GM23248 (cell line): ENCODE measurements at regions not wholly inside any gene's neighbourhood (a gene's known extent, or its start where the extent isn't known, plus 50 kb on each side); places are given as distances from the start of the nearest gene placed in this dataset.
"Not testable (repeated sequence)": the region's sequence is repeated elsewhere in the genome, so short reads cannot be mapped to it uniquely, and the experiment has no call there.

ENCODE experiments used
- DNase-seq: peaks from one replicate; pipeline ENCODE4 v3.0.0-alpha.2; 2015
- H2AFZ ChIP-seq: fragments of 200-600 bp; sonication (generic); 2 replicates; pipeline ENCODE4 v1.6.1; 2016; ENCODE audit warnings: antibody characterized with exemption
- H3F3A ChIP-seq: fragments of 200-600 bp; sonication (generic); 2 replicates; pipeline ENCODE4 v1.6.1; 2016; ENCODE audit warnings: mild to moderate bottlenecking, antibody characterized with exemption, mixed run types; ENCODE audit not compliant: insufficient read depth
- H3K27ac ChIP-seq: fragments of 200-600 bp; sonication (generic); 2 replicates; pipeline ENCODE4 v1.5.1; 2016; ENCODE audit warnings: mild to moderate bottlenecking
- H3K27me3 ChIP-seq: fragments of 200-600 bp; sonication (generic); replicated peaks from 2 replicates; pipeline ENCODE4 v1.6.1; 2016; ENCODE audit warnings: mild to moderate bottlenecking; ENCODE audit not compliant: insufficient read depth
- H3K36me3 ChIP-seq: fragments of 200-600 bp; sonication (generic); 2 replicates; pipeline ENCODE4 v1.6.1; 2016; ENCODE audit warnings: low read depth, mild to moderate bottlenecking
- H3K4me1 ChIP-seq: fragments of 200-600 bp; sonication (generic); 2 replicates; pipeline ENCODE4 v1.6.1; 2016; ENCODE audit warnings: mild to moderate bottlenecking; ENCODE audit not compliant: insufficient read depth
- H3K4me2 ChIP-seq: fragments of 200-600 bp; sonication (generic); one replicate; pipeline ENCODE4 v1.6.1; 2016; ENCODE audit warnings: mild to moderate bottlenecking; ENCODE audit not compliant: unreplicated experiment
- H3K4me3 ChIP-seq: fragments of 200-600 bp; sonication (generic); 2 replicates; pipeline ENCODE4 v1.5.1; 2016; ENCODE audit warnings: mild to moderate bottlenecking
- H3K79me2 ChIP-seq: fragments of 200-600 bp; sonication (generic); 2 replicates; pipeline ENCODE4 v1.6.1; 2016; ENCODE audit warnings: mild to moderate bottlenecking; ENCODE audit not compliant: insufficient read depth
- H3K9ac ChIP-seq: fragments of 200-600 bp; sonication (generic); 2 replicates; pipeline ENCODE4 v1.6.1; 2016; ENCODE audit warnings: mild to moderate bottlenecking
- H3K9me2 ChIP-seq: fragments of 200-600 bp; sonication (generic); 2 replicates; pipeline ENCODE4 v1.6.1; 2016; ENCODE audit warnings: mixed run types, mild to moderate bottlenecking, moderate library complexity; ENCODE audit not compliant: insufficient read depth
- H3K9me3 ChIP-seq: fragments of 200-600 bp; sonication (generic); one replicate; pipeline ENCODE4 v1.6.1; 2017; ENCODE audit warnings: low read depth
- H4K20me1 ChIP-seq: fragments of 200-600 bp; sonication (generic); 2 replicates; pipeline ENCODE4 v1.6.0; 2016; ENCODE audit not compliant: insufficient read depth
- EZH2 ChIP-seq: fragments of 200-600 bp; sonication (generic); IDR thresholded peaks from 2 replicates; pipeline ENCODE4 v1.6.1; 2018; ENCODE audit warnings: antibody characterized with exemption, mild to moderate bottlenecking; ENCODE audit not compliant: insufficient read depth, poor library complexity, severe bottlenecking
- EZH2phosphoT487 ChIP-seq: fragments of 200-600 bp; sonication (generic); IDR thresholded peaks from 2 replicates; pipeline ENCODE4 v1.6.1; 2018; ENCODE audit warnings: antibody characterized with exemption, moderate library complexity, mild to moderate bottlenecking, low read depth; ENCODE audit not compliant: insufficient read depth
- WGBS, 2 experiments: methylation state at CpG; one replicate each; pipeline ENCODE4 v1.1.6; 2015 to 2017; ENCODE audit warnings: low lambda C conversion rate in 2 of 2, low coverage in 1 of 2; ENCODE audit errors: missing lambda C conversion rate in 2 of 2; 5-methylcytosine and 5-hydroxymethylcytosine counted together
- in situ Hi-C: fragments of 300-500 bp; cut with MboI; formaldehyde crosslinking; loops from 2 replicates; pipeline ENCODE4 v1.15.0; 2020

- no peaks in the 10 kb centered on the region for H4K20me1 ChIP-seq
- in situ Hi-C loops, result no loop called here
- no peak overlapping the region for H3K27ac ChIP-seq
- H3K4me2 ChIP-seq, result no peak overlapping the region
- DNase-seq, result no peak
- no peaks in the 10 kb centered on the region for H3K4me1 ChIP-seq
- H3K9ac ChIP-seq, result no peak overlapping the region
- no peaks in the 10 kb centered on the region for H3K36me3 ChIP-seq
- no peak for TF ChIP-seq EZH2phosphoT487
- TF ChIP-seq EZH2, result no peak
- no peaks in the 10 kb centered on the region for H3K79me2 ChIP-seq
- H3K9me3 ChIP-seq, result no peaks in the 10 kb centered on the region
- H3K9me2 ChIP-seq, result no peaks in the 10 kb centered on the region; the same call in 1 of the 2 replicates
- no peak overlapping the region for H3K4me3 ChIP-seq
- H3K27me3 ChIP-seq, result no peaks in the 10 kb centered on the region; the same call in 1 of the 2 replicates
- WGBS, 2 experiments, result 38 to 45% methylated on average over 2 of the region's 2 CpGs
- no peak overlapping the region for H2AFZ ChIP-seq
- no peaks in the 10 kb centered on the region for H3F3A ChIP-seq
Observed at GRCh38 chr11:96482193-96482592, 92.4 kb downstream of the JRKL start.

DNA sequence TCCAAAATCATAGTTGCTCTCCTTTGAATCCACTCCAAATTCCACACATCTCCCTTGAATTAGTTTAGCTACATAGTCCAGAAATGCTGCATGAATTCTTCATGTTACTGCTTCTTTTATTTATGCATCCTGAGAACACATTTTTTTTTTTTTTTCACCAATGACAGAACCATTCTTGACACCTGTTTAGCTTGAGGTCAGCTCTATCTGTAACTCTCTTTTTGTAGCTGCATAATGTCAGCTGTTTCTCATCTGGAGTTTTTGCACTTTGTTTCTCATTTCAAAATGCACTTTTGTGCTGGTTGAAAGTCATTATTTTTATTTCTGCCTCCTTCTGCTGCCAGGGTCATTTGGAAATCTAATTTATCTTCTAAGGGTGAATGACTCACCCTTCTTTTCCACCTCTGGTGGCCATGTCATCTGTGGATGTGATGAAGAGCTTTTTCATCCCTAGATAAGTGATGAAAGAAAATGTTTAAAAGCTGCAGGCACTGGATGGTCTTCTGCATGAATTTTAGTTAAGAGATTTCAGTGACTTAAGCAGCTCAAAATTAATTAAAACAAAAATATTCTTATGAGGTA lies 93.7 kb downstream of the JRKL start:
- no peak overlapping the region for H3K9ac ChIP-seq
- H3K36me3 ChIP-seq, result no peaks in the 10 kb centered on the region
- H3K27me3 ChIP-seq, result no peaks in the 10 kb centered on the region; the same call in 1 of the 2 replicates
- H3K27ac ChIP-seq, result no peak overlapping the region
- in situ Hi-C loops, result no loop called here
- H3K79me2 ChIP-seq, result no peaks in the 10 kb centered on the region
- no peaks in the 10 kb centered on the region for H3K9me3 ChIP-seq
- DNase-seq, result no peak
- TF ChIP-seq EZH2phosphoT487 (no peak), EZH2 (no peak)
- no peaks in the 10 kb centered on the region for H3K4me1 ChIP-seq
- H3K9me2 ChIP-seq, result no peaks in the 10 kb centered on the region; the same call in 1 of the 2 replicates
- H3K4me2 ChIP-seq, result no peak overlapping the region
- no peaks in the 10 kb centered on the region for H4K20me1 ChIP-seq
- H3F3A ChIP-seq, result no peaks in the 10 kb centered on the region
- H2AFZ ChIP-seq, result no peak overlapping the region
- no peak overlapping the region for H3K4me3 ChIP-seq

GRCh38 chr11:96484361-96484760 lies 94.5 kb downstream of the JRKL start:
- H3K4me3 ChIP-seq, result no peak overlapping the region
- no peak overlapping the region for H2AFZ ChIP-seq
- H3K79me2 ChIP-seq, result no peaks in the 10 kb centered on the region
- H3K27me3 ChIP-seq, result no peaks in the 10 kb centered on the region; the same call in 1 of the 2 replicates
- H3K9me2 ChIP-seq, result no peaks in the 10 kb centered on the region
- H3K4me2 ChIP-seq, result no peak overlapping the region
- no peaks in the 10 kb centered on the region for H3F3A ChIP-seq
- H4K20me1 ChIP-seq, result no peaks in the 10 kb centered on the region
- no peak overlapping the region for H3K9ac ChIP-seq
- DNase-seq, result no peak
- no peaks in the 10 kb centered on the region for H3K36me3 ChIP-seq
- TF ChIP-seq EZH2, result no peak
- no peak for TF ChIP-seq EZH2phosphoT487
- H3K9me3 ChIP-seq, result no peaks in the 10 kb centered on the region
- in situ Hi-C loops, result no loop called here
- H3K27ac ChIP-seq, result no peak overlapping the region
- H3K4me1 ChIP-seq, result no peaks in the 10 kb centered on the region

GRCh38 chr11:96486890-96487611 lies 97.2 kb downstream of the JRKL start:
- Histone ChIP-seq H2AFZ (peak overlapping the region; percentile 34; the same call in 1 of the 2 replicates), H3K27me3 (no peaks in the 10 kb centered on the region; the same call in 1 of the 2 replicates), H3K4me2 (no peak overlapping the region), H3K4me1 (no peaks in the 10 kb centered on the region), H3K27ac (no peak overlapping the region), H3F3A (no peaks in the 10 kb centered on the region), H3K79me2 (no peaks in the 10 kb centered on the region), H3K9ac (no peak overlapping the region), H3K9me3 (no peaks in the 10 kb centered on the region), H3K36me3 (no peaks in the 10 kb centered on the region), H4K20me1 (no peaks in the 10 kb centered on the region), H3K4me3 (no peak overlapping the region), H3K9me2 (no peaks in the 10 kb centered on the region)
- TF ChIP-seq EZH2, result no peak
- no peak for TF ChIP-seq EZH2phosphoT487
- DNase-seq, result peak; percentile 18
- in situ Hi-C loops, result no loop called here
- 28 to 31% methylated on average over 13 of the region's 13 CpGs for WGBS, 2 experiments

DNA sequence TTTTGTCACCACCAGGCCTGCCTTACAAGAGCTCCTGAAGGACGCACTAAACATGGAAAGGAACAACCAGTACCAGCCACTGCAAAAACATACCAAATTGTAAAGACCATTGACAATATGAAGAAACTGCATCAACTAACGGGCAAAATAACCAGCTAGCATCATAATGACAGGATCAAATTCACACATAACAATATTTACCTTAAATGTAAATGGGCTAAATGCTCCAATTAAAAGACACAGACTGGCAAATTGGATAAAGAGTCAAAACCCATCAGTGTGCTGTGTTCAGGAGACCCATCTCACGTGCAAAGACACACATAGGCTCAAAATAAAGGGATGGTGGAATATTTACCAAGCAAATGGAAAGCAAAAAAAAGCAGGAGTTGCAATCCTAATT lies 99.1 kb downstream of the JRKL start:
- WGBS, 2 experiments, result 7 to 9% methylated on average over 3 of the region's 3 CpGs

More for the DNA sequence above, 99.1 kb downstream of the JRKL start:
- H3K4me3 ChIP-seq, DNase-seq, H3K79me2 ChIP-seq, H3K4me2 ChIP-seq, H3K27ac ChIP-seq, H4K20me1 ChIP-seq, H3F3A ChIP-seq, in situ Hi-C loops, H2AFZ ChIP-seq, H3K36me3 ChIP-seq, H3K9me3 ChIP-seq, H3K27me3 ChIP-seq, H3K9me2 ChIP-seq, H3K9ac ChIP-seq, H3K4me1 ChIP-seq: not testable (repeated sequence)
